RWPE1 (cell line): ENCODE measurements at regions not wholly inside any gene's neighbourhood (a gene's known extent, or its start where the extent isn't known, plus 50 kb on each side); places are given as distances from the start of the nearest gene placed in this dataset.

Source experiments
- CTCF ChIA-PET: fragments of 350-600 bp; sonication (Branson Sonifier 250); formaldehyde crosslinking; extraction: SDS; loops from one replicate; lab custom pipeline; 2021; lab: Yijun Ruan, JAX
- POLR2A ChIA-PET: fragments of 400-600 bp; formaldehyde crosslinking; extraction: SDS; loops from one replicate; lab custom pipeline; 2020; ENCODE audit warnings: antibody characterized with exemption; ENCODE audit not compliant: low non-redundant PET; lab: Yijun Ruan, JAX
- DNase-seq: peaks from one replicate; pipeline ENCODE4 v3.0.0; 2012; ENCODE audit warnings: low spot score
- H3K27ac ChIP-seq: fragments of 450-650 bp; 2 replicates; pipeline ENCODE4 v1.5.1; 2017
- CTCF ChIP-seq: fragments of 450-650 bp; conservative IDR thresholded peaks from 2 replicates; pipeline ENCODE4 v1.5.1; 2017; ENCODE audit warnings: low read depth, mild to moderate bottlenecking

DNA sequence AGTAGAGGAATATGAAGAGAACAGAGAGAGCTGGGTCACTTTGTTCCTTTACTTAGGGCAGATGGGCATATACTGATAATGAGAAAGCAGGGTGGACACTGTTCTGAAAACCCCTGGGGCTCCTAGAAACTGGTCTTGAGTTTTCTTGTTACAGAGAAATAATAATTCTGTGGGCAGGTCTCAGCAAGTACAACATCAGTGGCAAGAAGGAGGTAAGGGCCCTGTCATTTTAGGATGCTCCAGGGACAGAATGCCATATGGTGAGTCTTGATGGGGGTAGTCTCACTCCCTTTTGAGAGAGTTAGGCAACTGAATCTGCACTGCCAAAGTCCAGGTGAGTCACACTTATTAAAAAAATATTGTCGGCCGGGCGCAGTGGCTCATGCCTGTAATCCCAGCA, 102.3 kb downstream of the KCNJ2 start:
- CTCF ChIA-PET = no interaction called here
- no peak overlapping the region for H3K27ac ChIP-seq
- POLR2A ChIA-PET = no interaction called here
- DNase-seq = peak; percentile 5
- TF ChIP-seq CTCF = no peak

DNA sequence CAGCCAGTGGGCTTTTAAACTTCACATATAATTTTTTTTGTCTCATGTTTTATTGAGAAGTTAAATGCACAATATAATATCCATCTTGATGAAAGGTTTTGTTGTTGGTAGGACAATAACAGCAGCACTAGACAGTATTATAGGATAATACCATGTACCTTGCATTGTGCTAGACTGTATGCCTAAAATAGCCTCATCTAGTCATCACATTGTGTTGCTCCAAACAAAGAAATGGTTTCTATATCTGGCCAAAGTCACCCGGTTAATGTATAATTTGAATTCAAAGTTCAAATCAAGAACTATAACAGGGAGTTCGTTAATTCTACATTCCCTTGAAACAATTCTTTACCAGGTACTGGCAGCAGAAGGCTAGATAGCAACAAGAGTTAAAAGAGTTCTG, 104.9 kb downstream of the KCNJ2 start:
- no peak for DNase-seq
- TF ChIP-seq CTCF = no peak
- POLR2A ChIA-PET = no interaction called here
- no peak overlapping the region for H3K27ac ChIP-seq
- CTCF ChIA-PET = no interaction called here

- no peak for DNase-seq
- H3K27ac ChIP-seq = no peak overlapping the region
- TF ChIP-seq CTCF = no peak
- ChIA-PET CTCF (no interaction called here), POLR2A (no interaction called here)
These were observed 107.6 kb downstream of the KCNJ2 start for GRCh38 chr17:70276906-70277305.

- H3K27ac ChIP-seq = no peak overlapping the region
- CTCF ChIA-PET = interaction anchor here (0.6 kb wide), 1 partner anchor 30 kb away, joined by 4 read pairs; no protein-coding TSS in a partner anchor
- no peak for DNase-seq
- POLR2A ChIA-PET = no interaction called here
- no peak for TF ChIP-seq CTCF
These were observed 109.6 kb downstream of the KCNJ2 start for GRCh38 chr17:70278844-70279462.

DNA sequence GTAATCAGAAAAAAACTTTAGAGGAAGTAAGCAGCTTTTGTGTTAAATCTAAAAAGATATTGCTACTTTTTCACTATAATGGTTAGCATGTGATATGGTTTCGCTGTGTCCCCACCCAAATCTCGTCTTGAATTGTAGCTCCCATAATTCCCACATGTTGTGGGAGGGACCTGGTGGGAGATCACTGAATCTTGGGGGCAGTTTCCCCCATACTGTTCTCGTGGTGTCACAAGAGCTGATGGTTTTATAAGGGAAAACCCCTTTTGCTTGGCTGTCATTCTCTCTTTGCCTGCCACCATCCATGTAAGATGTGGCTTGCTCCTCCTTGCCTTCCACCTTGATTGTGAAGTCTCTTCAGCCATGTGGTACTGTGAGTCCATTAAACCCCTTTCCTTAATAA, 117.1 kb downstream of the KCNJ2 start:
- DNase-seq = no peak
- no peak for TF ChIP-seq CTCF
- POLR2A ChIA-PET = no interaction called here
- CTCF ChIA-PET = no interaction called here
- H3K27ac ChIP-seq = no peak overlapping the region

GRCh38 chr17:70288540-70289290, 119.4 kb downstream of the KCNJ2 start:
- ChIA-PET CTCF (interaction anchor here (0.8 kb wide), 1 partner anchor 29 kb away, joined by 3 read pairs; no protein-coding TSS in a partner anchor), POLR2A (no interaction called here)
- H3K27ac ChIP-seq = no peak overlapping the region
- no peak for DNase-seq
- no peak for TF ChIP-seq CTCF
